GM12864 (cell line): ENCODE measurements at regions not wholly inside any gene's neighbourhood (a gene's known extent, or its start where the extent isn't known, plus 50 kb on each side); places are given as distances from the start of the nearest gene placed in this dataset.

Experiments
- DNase-seq: peaks from one replicate; pipeline ENCODE4 v3.0.0-alpha.2; 2011; ENCODE audit warnings: low read depth
- H3K4me3 ChIP-seq: 2 replicates; pipeline ENCODE4 v1.5.1; 2011; ENCODE audit warnings: mild to moderate bottlenecking, low read depth, low read length, control low read depth
- TF ChIP-seq, protein P1 (sequence below): IDR thresholded peaks from 2 replicates; pipeline ENCODE4 v1.5.1; 2011; ENCODE audit warnings: low read depth, mild to moderate bottlenecking, moderate library complexity, low read length, control low read depth, inconsistent platforms; ENCODE audit errors: missing control alignments

DNA sequence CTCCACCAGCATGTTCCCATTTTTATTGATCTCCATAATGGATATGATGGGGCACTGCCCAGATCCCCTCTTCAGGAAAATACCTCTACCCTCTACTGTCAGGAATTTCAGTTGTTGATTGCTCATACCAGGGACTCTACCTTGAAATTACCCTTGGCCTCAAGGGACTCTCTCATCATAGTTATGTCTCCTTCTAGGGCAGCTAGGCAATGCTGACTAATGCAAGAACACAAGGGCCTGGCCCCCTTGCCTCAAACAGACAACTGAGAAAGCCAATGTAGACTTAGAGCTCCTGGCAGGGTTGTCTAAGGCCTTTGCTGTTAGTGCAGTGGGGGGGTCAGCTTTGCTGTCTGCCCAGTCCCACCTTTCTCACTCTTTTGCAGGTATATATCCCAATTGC, 493.1 kb downstream of the BTBD3 start:
- no peak for DNase-seq
- TF ChIP-seq, protein P1, sequence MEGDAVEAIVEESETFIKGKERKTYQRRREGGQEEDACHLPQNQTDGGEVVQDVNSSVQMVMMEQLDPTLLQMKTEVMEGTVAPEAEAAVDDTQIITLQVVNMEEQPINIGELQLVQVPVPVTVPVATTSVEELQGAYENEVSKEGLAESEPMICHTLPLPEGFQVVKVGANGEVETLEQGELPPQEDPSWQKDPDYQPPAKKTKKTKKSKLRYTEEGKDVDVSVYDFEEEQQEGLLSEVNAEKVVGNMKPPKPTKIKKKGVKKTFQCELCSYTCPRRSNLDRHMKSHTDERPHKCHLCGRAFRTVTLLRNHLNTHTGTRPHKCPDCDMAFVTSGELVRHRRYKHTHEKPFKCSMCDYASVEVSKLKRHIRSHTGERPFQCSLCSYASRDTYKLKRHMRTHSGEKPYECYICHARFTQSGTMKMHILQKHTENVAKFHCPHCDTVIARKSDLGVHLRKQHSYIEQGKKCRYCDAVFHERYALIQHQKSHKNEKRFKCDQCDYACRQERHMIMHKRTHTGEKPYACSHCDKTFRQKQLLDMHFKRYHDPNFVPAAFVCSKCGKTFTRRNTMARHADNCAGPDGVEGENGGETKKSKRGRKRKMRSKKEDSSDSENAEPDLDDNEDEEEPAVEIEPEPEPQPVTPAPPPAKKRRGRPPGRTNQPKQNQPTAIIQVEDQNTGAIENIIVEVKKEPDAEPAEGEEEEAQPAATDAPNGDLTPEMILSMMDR = no peak
- H3K4me3 ChIP-seq = no peak overlapping the region

- TF ChIP-seq, protein P1 = no peak
- no peak for DNase-seq
- H3K4me3 ChIP-seq = no peak overlapping the region
Measured at GRCh38 chr20:12411246-12411940, 493.7 kb downstream of the BTBD3 start.

DNA sequence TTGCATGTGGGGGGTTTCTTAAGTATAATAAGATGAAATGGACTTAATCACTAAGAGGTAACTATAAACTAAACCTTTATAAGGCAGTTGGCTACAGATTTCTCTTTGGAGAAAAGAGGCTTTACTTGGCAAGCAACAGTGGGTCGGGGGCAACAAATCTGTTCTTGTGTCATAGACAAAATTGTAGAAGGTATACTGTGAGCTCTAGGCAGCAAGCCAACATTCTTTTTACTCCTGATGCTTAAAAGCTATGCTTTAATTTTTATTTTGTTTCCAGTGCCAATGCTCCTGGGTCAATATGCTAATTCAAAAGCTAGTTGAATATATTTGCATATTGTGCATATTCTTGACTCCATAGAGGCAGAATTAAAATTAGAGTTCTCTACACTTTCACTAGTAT, 495.4 kb downstream of the BTBD3 start:
- no peak for DNase-seq
- no peak overlapping the region for H3K4me3 ChIP-seq
- TF ChIP-seq, protein P1 = no peak

DNA sequence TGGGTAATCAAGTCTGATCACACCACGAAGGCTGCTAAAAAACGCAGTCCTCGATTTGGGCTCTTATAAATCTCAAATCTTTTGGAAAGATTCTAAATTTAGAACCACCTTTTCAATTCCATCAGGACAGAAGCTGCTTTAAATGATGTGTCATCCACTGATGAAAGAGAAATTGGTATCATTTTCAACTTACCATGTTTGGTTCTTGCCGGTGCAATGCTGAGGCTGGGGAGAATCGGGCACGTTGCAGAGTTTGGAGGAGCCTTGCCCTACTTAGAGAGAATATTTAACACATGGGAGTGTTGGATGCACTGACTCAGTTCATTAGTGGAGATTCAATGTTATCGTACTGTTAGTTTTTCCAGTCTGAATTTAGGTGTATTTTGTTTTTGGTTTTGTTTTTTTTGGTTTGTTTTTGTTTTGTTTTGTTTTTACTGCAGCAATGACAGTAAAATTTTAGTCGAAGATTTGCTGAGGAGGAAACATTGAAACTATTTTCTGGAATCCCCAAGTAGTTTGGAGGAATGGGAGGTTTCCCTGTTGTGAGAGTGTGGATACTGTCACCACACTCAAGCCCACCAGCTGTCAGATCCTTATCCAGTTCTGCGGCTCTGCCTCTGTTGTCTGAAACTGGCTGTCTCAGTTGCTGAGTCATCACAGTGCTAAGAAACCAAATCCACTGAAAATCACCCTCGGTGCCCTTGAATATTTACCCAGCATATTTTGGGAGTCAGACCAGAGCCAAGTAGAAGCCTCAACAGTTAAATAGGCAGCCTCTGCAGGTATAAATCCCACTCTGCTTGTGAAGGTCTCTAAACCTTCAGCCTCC, 497.0 kb downstream of the BTBD3 start:
- TF ChIP-seq, protein P1 = no peak
- H3K4me3 ChIP-seq = no peak overlapping the region
- DNase-seq = no peak

DNA sequence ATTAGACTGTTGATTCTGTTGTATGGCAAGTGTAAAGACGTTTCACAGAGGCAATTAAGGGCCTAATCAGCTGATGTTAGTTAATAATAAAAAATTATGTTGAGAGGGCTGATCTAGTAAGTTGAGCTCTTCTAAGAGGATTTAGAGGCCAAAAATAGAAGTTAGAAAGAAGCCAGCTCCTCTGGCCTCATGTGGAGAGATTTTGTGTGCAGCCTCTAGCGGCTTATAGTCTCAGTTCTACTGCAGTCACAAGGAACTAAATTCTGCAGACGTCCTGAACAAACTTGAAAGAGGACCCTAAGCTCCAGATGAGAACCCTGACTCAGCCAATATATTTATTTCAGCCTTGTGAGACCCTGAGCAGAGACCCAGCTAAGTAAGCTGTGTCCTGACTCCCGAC, 498.6 kb downstream of the BTBD3 start:
- no peak for DNase-seq
- TF ChIP-seq, protein P1 = no peak
- no peak overlapping the region for H3K4me3 ChIP-seq

DNA sequence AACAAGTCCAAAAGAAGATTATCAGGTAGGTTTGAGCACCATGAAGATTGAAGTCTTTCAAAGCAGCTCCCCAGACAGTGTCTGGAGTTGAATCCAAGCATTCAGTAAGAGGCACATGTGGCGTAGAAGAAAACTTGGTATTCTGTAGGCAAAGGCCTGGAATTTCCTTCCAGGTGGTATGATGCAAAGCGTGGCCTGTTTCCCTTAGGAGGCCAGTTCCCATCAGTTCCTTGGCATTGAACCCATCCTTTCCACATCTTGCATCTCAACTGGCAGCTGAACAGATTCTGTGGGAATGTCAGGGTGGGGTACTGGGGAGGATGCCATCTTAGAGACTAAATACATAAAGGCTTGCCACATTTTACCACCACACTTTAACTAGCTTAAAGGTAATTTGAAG, 516.0 kb downstream of the BTBD3 start:
- no peak overlapping the region for H3K4me3 ChIP-seq
- TF ChIP-seq, protein P1 = no peak
- DNase-seq = no peak
